K562 (cell line): ENCODE measurements at regions not wholly inside any gene's neighbourhood (a gene's known extent, or its start where the extent isn't known, plus 50 kb on each side); places are given as distances from the start of the nearest gene placed in this dataset.

ENCODE experiments used
- ATAC-seq: fragments of 200-7000 bp; cut with Tn5 transposase; 3 replicates; pipeline ENCODE4 v1.9.1; 2020; ENCODE audit warnings: moderate library complexity
- BruUV-seq: library from RNA; stranded (reverse); fragments of 400-500 nt; replicated peaks from 2 replicates; lab custom pipeline; 2021; lab: Mats Ljungman, UMichigan
- CTCF ChIA-PET: fragments of 300-600 bp; formaldehyde crosslinking; extraction: SDS; loops from one replicate; lab custom pipeline; 2021; ENCODE audit warnings: low intra/inter-chr PET ratio; lab: Yijun Ruan, JAX
- POLR2A ChIA-PET: fragments of 300-600, 350-650 bp; sonication (Branson Sonifier 250); formaldehyde crosslinking; extraction: SDS; loops from one replicate; lab custom pipeline; 2021; ENCODE audit warnings: antibody characterized with exemption, inconsistent platforms; lab: Yijun Ruan, JAX
- DNase-seq, 4 experiments: peaks; one replicate each; pipeline versions ENCODE4 v3.0.0 to v3.0.0-alpha.2; 2011 to 2018; ENCODE audit warnings: low spot score in 3 of 4, mixed read lengths in 3 of 4; ENCODE audit errors: extremely low read depth in 1 of 4
- FAIRE-seq: peaks from 2 replicates; lab custom pipeline; 2011; peaks lifted over from hg19 to GRCh38; lab: Jason Lieb, UNC
- H2AFZ ChIP-seq: 2 replicates; pipeline ENCODE4 v1.6.0; 2011; ENCODE audit warnings: low read depth, low read length, control low read depth, inconsistent platforms
- H3K27ac ChIP-seq: fragments of 200-600 bp; 3 replicates; pipeline ENCODE4 v1.8.0; 2011; ENCODE audit warnings: low read depth, mild to moderate bottlenecking, control low read depth, inconsistent platforms, low read length, moderate library complexity, mixed read lengths; ENCODE audit errors: extremely low read depth
- H3K27me3 ChIP-seq, 2 experiments: fragments of 300-600 bp in 1 of 2; 2 replicates in 1 of 2; 3 replicates in 1 of 2; pipeline versions ENCODE4 v1.6.0 to v1.8.0; 2011; ENCODE audit warnings: inconsistent platforms in 2 of 2, low read length in 2 of 2, mild to moderate bottlenecking in 1 of 2, mixed read lengths in 1 of 2, moderate library complexity in 1 of 2; ENCODE audit not compliant: control insufficient read depth in 2 of 2, insufficient read depth in 2 of 2
- H3K36me3 ChIP-seq: fragments of 300-600 bp; 3 replicates; pipeline ENCODE4 v1.8.0; 2011; ENCODE audit warnings: mild to moderate bottlenecking, low read length, inconsistent platforms; ENCODE audit not compliant: control insufficient read depth, insufficient read depth
- H3K4me1 ChIP-seq, 2 experiments: fragments of 200-600 bp in 1 of 2; replicated peaks in 1 of 2; 2 replicates in 1 of 2; 3 replicates in 1 of 2; pipeline versions ENCODE4 v1.5.1 to v1.8.0; 2011; ENCODE audit warnings: inconsistent platforms in 2 of 2, low read length in 2 of 2, mild to moderate bottlenecking in 1 of 2, mixed read lengths in 1 of 2, moderate library complexity in 1 of 2; ENCODE audit not compliant: control insufficient read depth in 2 of 2, insufficient read depth in 2 of 2
- H3K4me2 ChIP-seq: 2 replicates; pipeline ENCODE4 v1.6.1; 2011; ENCODE audit warnings: low read length, control low read depth, inconsistent platforms, mixed read lengths; ENCODE audit not compliant: insufficient read depth
- H3K4me3 ChIP-seq: fragments of 200-600 bp; sonication (generic), shearing (Covaris generic); 2 replicates; pipeline ENCODE4 v1.5.1; 2016; ENCODE audit warnings: control low read depth, inconsistent platforms
- H3K79me2 ChIP-seq: fragments of 200-600 bp; 3 replicates; pipeline ENCODE4 v1.8.0; 2011; ENCODE audit warnings: low read length, inconsistent platforms; ENCODE audit not compliant: control insufficient read depth, insufficient read depth
- H3K9ac ChIP-seq, 2 experiments: 2 replicates each; pipeline versions ENCODE4 v1.6.0 to v1.6.1; 2011; ENCODE audit warnings: low read depth in 2 of 2, low read length in 2 of 2, control low read depth in 1 of 2, inconsistent platforms in 1 of 2, mild to moderate bottlenecking in 1 of 2, mixed read lengths in 1 of 2; ENCODE audit not compliant: insufficient read depth in 1 of 2
- H3K9me1 ChIP-seq: one replicate; pipeline ENCODE4 v1.6.0; 2011; ENCODE audit warnings: inconsistent platforms, mild to moderate bottlenecking, low read length, moderate library complexity; ENCODE audit not compliant: control insufficient read depth, insufficient read depth
- H3K9me3 ChIP-seq: replicated peaks from 2 replicates; pipeline ENCODE4 v1.5.1; 2011; ENCODE audit warnings: low read depth, low read length, inconsistent platforms; ENCODE audit not compliant: control insufficient read depth, insufficient read depth
- H4K20me1 ChIP-seq: replicated peaks from 2 replicates; pipeline ENCODE4 v1.6.1; 2011; ENCODE audit warnings: low read length, inconsistent platforms, mixed read lengths; ENCODE audit not compliant: control insufficient read depth, insufficient read depth
- DACH1 ChIP-seq: fragments of 450-650 bp; IDR thresholded peaks from 2 replicates; pipeline ENCODE4 v1.6.1; 2018; ENCODE audit not compliant: partially characterized antibody
- FOXK2 ChIP-seq, 2 experiments: fragments of 450-650 bp; IDR thresholded peaks in 1 of 2; conservative IDR thresholded peaks in 1 of 2; 2 replicates each; pipeline ENCODE4 v1.6.1; 2016; ENCODE audit warnings: low read depth in 2 of 2, mild to moderate bottlenecking in 1 of 2
- JUN ChIP-seq, 2 experiments: sonication (generic) in 1 of 2; formaldehyde crosslinking in 1 of 2; IDR thresholded peaks; 2 replicates each; pipeline versions ENCODE4 v1.6.1 to v1.8.0; 2012 to 2022; ENCODE audit warnings: borderline replicate concordance in 2 of 2, mild to moderate bottlenecking in 2 of 2, improper control_type of control experiment in 1 of 2, low read depth in 1 of 2, low read length in 1 of 2, missing genetic modification reagents in 1 of 2
- SMAD4 ChIP-seq: fragments of 250-450 bp; sonication (Bioruptor Pico); conservative IDR thresholded peaks from 2 replicates; pipeline ENCODE4 v1.8.0; 2021; ENCODE audit warnings: inconsistent platforms, mild to moderate bottlenecking, moderate library complexity
- SMARCA4 ChIP-seq: fragments of 450-650 bp; IDR thresholded peaks from 2 replicates; pipeline ENCODE4 v1.6.1; 2016
- U2AF2 ChIP-seq: fragments of 200-400 bp; formaldehyde crosslinking; optimal IDR thresholded peaks from 2 replicates; pipeline ENCODE3; 2017; ENCODE audit warnings: low read depth, mild to moderate bottlenecking, low read length
- ZNF224 ChIP-seq: sonication (generic); formaldehyde crosslinking; IDR thresholded peaks from 2 replicates; pipeline ENCODE4 v1.8.0; 2022; ENCODE audit warnings: mild to moderate bottlenecking, missing genetic modification reagents
- ZNF583 ChIP-seq: fragments of 250-450 bp; sonication (Bioruptor Pico); IDR thresholded peaks from 2 replicates; pipeline ENCODE4 v1.4.0; 2020
- ZNF696 ChIP-seq: fragments of 250-450 bp; sonication (Bioruptor Pico); conservative IDR thresholded peaks from 2 replicates; pipeline ENCODE4 v1.4.0; 2020; ENCODE audit warnings: mild to moderate bottlenecking, moderate library complexity
- WGBS: fragments of 100-300 bp; shearing (Covaris generic); methylation state at CpG from one replicate; pipeline ENCODE4 v1.1.6; 2016; ENCODE audit warnings: low coverage, mixed read lengths; ENCODE audit not compliant: insufficient coverage; ENCODE audit errors: missing lambda C conversion rate; 5-methylcytosine and 5-hydroxymethylcytosine counted together
- in situ Hi-C: fragments of 300-500 bp; cut with MboI; formaldehyde crosslinking; loops from 4 replicates; pipeline ENCODE4 v1.15.0; 2018; ENCODE audit warnings: inconsistent platforms, mixed read lengths
- intact Hi-C: fragments of 100-400 bp; cut with micrococcal nuclease; formaldehyde crosslinking; loops from 2 replicates; pipeline ENCODE4 v1.14.2; 2022
- TF ChIP-seq, protein P1 (sequence below), 2 experiments: fragments of 450-650 bp; formaldehyde crosslinking in 1 of 2; IDR thresholded peaks; 2 replicates each; pipeline versions ENCODE4 v1.4.0 to v1.6.1; 2014 to 2020; ENCODE audit warnings: mild to moderate bottlenecking in 2 of 2, borderline replicate concordance in 1 of 2, low read depth in 1 of 2

DNA sequence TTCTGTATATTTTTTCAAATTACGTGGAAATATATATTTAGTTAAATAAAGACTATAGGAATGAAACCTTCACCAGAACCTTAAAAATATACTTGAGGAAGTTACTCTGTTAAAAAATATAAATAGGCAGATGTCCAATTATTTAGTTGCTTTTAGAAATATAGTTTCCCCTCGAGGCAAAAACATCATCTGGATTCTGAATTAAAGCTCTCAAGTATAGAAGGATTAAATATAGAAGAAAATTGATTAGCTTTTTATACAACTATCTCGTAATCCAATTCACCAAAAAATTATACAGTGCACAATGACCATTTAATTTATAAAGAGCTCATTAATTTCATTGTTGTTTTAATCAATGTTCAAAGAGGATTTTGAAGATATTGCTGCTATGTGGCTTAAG is 601.4 kb downstream of the GABRG2 start:
- no peak for TF ChIP-seq DACH1
- no peak for TF ChIP-seq U2AF2
- no peak for TF ChIP-seq JUN (IDR thresholded peaks at IDR 0.05; ENCODE audit: borderline replicate concordance, low read depth, low read length)
- no peak for TF ChIP-seq JUN (CRISPR knock-in tag; IDR thresholded peaks at IDR 0.05; ENCODE audit: borderline replicate concordance)
- no peak for TF ChIP-seq SMAD4 (CRISPR knock-in tag)
- TF ChIP-seq, protein P1, sequence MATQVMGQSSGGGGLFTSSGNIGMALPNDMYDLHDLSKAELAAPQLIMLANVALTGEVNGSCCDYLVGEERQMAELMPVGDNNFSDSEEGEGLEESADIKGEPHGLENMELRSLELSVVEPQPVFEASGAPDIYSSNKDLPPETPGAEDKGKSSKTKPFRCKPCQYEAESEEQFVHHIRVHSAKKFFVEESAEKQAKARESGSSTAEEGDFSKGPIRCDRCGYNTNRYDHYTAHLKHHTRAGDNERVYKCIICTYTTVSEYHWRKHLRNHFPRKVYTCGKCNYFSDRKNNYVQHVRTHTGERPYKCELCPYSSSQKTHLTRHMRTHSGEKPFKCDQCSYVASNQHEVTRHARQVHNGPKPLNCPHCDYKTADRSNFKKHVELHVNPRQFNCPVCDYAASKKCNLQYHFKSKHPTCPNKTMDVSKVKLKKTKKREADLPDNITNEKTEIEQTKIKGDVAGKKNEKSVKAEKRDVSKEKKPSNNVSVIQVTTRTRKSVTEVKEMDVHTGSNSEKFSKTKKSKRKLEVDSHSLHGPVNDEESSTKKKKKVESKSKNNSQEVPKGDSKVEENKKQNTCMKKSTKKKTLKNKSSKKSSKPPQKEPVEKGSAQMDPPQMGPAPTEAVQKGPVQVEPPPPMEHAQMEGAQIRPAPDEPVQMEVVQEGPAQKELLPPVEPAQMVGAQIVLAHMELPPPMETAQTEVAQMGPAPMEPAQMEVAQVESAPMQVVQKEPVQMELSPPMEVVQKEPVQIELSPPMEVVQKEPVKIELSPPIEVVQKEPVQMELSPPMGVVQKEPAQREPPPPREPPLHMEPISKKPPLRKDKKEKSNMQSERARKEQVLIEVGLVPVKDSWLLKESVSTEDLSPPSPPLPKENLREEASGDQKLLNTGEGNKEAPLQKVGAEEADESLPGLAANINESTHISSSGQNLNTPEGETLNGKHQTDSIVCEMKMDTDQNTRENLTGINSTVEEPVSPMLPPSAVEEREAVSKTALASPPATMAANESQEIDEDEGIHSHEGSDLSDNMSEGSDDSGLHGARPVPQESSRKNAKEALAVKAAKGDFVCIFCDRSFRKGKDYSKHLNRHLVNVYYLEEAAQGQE (IDR thresholded peaks at IDR 0.05; ENCODE audit: borderline replicate concordance) = no peak
- TF ChIP-seq, protein P1 (CRISPR knock-in tag; IDR thresholded peaks at IDR 0.05; ENCODE audit: low read depth) = no peak
- TF ChIP-seq SMARCA4 = no peak
- TF ChIP-seq ZNF224 (CRISPR knock-in tag) = no peak
- TF ChIP-seq ZNF696 (CRISPR knock-in tag) = no peak
- TF ChIP-seq ZNF583 (CRISPR knock-in tag) = no peak
- TF ChIP-seq FOXK2 (conservative IDR thresholded peaks at IDR 0.05 in 1 of 2, IDR thresholded peaks at IDR 0.05 in 1 of 2; ENCODE audit: low read depth in 2 of 2) = no peak
- TF ChIP-seq, all 486 proteins: peak for 0
- CTCF ChIA-PET = no interaction called here

More for the DNA sequence above, 601.4 kb downstream of the GABRG2 start:
- H3K27ac ChIP-seq = no peak overlapping the region
- 3% methylated on average over 3 of the region's 3 CpGs for WGBS
- FAIRE-seq = no peak
- no peaks in the 10 kb centered on the region for H3K9me3 ChIP-seq
- BruUV-seq = no TSS peak
- H4K20me1 ChIP-seq = no peaks in the 10 kb centered on the region
- no peak overlapping the region for H3K9ac ChIP-seq
- no peak for ATAC-seq
- no peaks in the 10 kb centered on the region for H3K36me3 ChIP-seq
- H3K9me1 ChIP-seq = no peaks in the 10 kb centered on the region
- H3K4me3 ChIP-seq = no peak overlapping the region
- no peaks in the 10 kb centered on the region for H3K79me2 ChIP-seq
- H3K4me1 ChIP-seq = no peaks in the 10 kb centered on the region
- POLR2A ChIA-PET = no interaction called here
- no peak for DNase-seq
- no peak overlapping the region for H2AFZ ChIP-seq
- no peaks in the 10 kb centered on the region for H3K27me3 ChIP-seq
- H3K4me2 ChIP-seq = no peak overlapping the region
- intact Hi-C loops (no loop called here), in situ Hi-C loops (no loop called here)
